Activated CD8-positive, alpha-beta T cell treated with anti-CD3 and anti-CD28 coated beads for 36 hours (primary cell): ENCODE measurements at regions not wholly inside any gene's neighbourhood (a gene's known extent, or its start where the extent isn't known, plus 50 kb on each side); places are given as distances from the start of the nearest gene placed in this dataset.

Experiments used
- ATAC-seq: fragments of 200-7000 bp; cut with Tn5 transposase; one replicate; pipeline ENCODE4 v1.10.0; 2021; ENCODE audit warnings: mild to moderate bottlenecking, moderate library complexity
- CTCF ChIA-PET: fragments of 350-600 bp; sonication (Branson Sonifier 250); formaldehyde crosslinking; loops from one replicate; lab custom pipeline; 2021; ENCODE audit warnings: antibody characterized with exemption; lab: Charles Lee
- POLR2A ChIA-PET: fragments of 350-600 bp; sonication (Branson Sonifier 250); formaldehyde crosslinking; loops from one replicate; lab custom pipeline; 2021; ENCODE audit warnings: antibody characterized with exemption; lab: Charles Lee
- DNase-seq: peaks from one replicate; pipeline ENCODE4 v3.0.0-alpha.2; 2020
- H3K27ac Mint-ChIP-seq: one replicate; pipeline ENCODE4 v1.8.0; 2021; ENCODE audit warnings: mild to moderate bottlenecking, mixed read lengths
- H3K27me3 Mint-ChIP-seq: one replicate; pipeline ENCODE4 v1.8.0; 2021; ENCODE audit warnings: mixed read lengths
- H3K36me3 Mint-ChIP-seq: one replicate; pipeline ENCODE4 v1.8.0; 2021; ENCODE audit warnings: low read depth, mixed read lengths
- H3K4me1 Mint-ChIP-seq: one replicate; pipeline ENCODE4 v1.8.0; 2021; ENCODE audit warnings: low read depth, mixed read lengths
- H3K4me3 Mint-ChIP-seq: one replicate; pipeline ENCODE4 v1.8.0; 2021; ENCODE audit warnings: mild to moderate bottlenecking, moderate library complexity, mixed read lengths
- H3K9me3 Mint-ChIP-seq: one replicate; pipeline ENCODE4 v1.8.0; 2021; ENCODE audit warnings: mixed read lengths
- intact Hi-C: fragments of 100-400 bp; cut with micrococcal nuclease; formaldehyde crosslinking; loops from one replicate; pipeline ENCODE4 v1.10.0; 2022
- TF ChIP-seq, protein P1 (sequence below): fragments of 200-600 bp; IDR thresholded peaks from one replicate; pipeline ENCODE4 v1.8.0; 2022; ENCODE audit warnings: antibody characterized with exemption, mild to moderate bottlenecking

- ATAC-seq (no peak), DNase-seq (no peak)
- TF ChIP-seq, protein P1, sequence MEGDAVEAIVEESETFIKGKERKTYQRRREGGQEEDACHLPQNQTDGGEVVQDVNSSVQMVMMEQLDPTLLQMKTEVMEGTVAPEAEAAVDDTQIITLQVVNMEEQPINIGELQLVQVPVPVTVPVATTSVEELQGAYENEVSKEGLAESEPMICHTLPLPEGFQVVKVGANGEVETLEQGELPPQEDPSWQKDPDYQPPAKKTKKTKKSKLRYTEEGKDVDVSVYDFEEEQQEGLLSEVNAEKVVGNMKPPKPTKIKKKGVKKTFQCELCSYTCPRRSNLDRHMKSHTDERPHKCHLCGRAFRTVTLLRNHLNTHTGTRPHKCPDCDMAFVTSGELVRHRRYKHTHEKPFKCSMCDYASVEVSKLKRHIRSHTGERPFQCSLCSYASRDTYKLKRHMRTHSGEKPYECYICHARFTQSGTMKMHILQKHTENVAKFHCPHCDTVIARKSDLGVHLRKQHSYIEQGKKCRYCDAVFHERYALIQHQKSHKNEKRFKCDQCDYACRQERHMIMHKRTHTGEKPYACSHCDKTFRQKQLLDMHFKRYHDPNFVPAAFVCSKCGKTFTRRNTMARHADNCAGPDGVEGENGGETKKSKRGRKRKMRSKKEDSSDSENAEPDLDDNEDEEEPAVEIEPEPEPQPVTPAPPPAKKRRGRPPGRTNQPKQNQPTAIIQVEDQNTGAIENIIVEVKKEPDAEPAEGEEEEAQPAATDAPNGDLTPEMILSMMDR, result no peak
- Mint-ChIP-seq H3K9me3 (peaks cover 1% of the 10 kb centered on the region), H3K27me3 (no peaks in the 10 kb centered on the region), H3K36me3 (no peaks in the 10 kb centered on the region), H3K27ac (no peak overlapping the region), H3K4me1 (no peaks in the 10 kb centered on the region), H3K4me3 (no peak overlapping the region)
- POLR2A ChIA-PET, result no interaction called here
- intact Hi-C loops, result no loop called here
- CTCF ChIA-PET, result no interaction called here
Measured at GRCh38 chr16:65869261-65869660, 497.2 kb upstream of the CDH5 start.

DNA sequence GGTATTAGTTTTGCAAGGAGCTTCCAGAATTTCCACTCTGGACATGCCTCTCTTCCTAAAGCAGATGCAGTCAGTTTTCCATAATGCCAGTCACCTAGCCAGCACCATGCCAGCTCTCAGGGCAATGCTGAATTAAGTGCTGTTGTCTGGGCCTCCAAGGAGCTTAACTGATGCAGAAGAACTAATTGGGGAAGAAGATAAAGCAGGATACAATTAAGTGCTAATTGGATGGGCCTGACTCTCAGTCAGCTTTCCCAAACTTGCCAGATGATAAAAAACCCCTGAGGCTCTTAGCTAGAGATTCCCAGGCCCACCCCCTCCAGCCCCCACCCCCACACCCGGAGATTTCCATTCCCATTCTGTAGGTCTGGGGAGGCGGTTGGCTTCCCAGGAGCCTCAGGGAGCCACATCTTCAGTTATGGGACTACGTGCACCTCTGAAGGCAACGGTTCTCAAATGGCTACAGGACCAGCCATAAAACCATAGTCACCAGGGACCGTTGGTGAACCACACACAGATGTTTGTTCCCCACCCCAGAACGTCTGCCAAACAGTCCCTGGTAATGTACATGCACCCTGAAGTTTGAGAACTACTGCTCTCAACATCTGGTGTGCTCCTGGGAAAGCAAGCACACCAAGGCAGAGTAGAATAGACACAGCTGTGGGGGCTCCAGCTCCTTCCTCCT, 499.1 kb upstream of the CDH5 start:
- TF ChIP-seq, protein P1, result no peak
- intact Hi-C loops, result no loop called here
- ATAC-seq (no peak), DNase-seq (no peak)
- Mint-ChIP-seq H3K27me3 (no peaks in the 10 kb centered on the region), H3K4me3 (no peak overlapping the region), H3K36me3 (no peaks in the 10 kb centered on the region), H3K9me3 (peaks cover 3% of the 10 kb centered on the region), H3K27ac (no peak overlapping the region), H3K4me1 (no peaks in the 10 kb centered on the region)
- CTCF ChIA-PET, result no interaction called here
- POLR2A ChIA-PET, result no interaction called here

DNA sequence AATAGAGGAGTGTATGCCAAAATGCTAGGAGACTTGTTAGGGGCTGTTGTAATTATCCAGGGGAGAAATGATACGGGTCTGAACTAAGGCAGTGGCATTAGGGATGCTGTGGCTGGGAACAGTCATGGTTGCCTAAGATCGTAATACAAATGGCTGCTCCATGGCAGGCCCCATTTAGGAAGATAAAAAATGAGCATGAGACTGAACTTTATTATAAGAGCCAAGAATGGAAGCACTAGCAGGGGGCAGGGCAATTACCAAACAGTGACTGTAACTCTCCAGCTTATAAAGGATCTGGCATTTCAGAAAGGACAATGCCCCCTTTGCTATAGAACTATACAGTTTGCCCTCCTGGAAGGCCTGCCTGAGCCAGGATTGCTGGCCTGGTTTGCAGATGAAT, 503.3 kb upstream of the CDH5 start:
- no peak overlapping the region for H3K4me3 Mint-ChIP-seq
- H3K27ac Mint-ChIP-seq, result no peak overlapping the region
- intact Hi-C loops, result no loop called here
- TF ChIP-seq, protein P1, result no peak
- POLR2A ChIA-PET, result no interaction called here
- CTCF ChIA-PET, result no interaction called here
- no peak for DNase-seq
- H3K27me3 Mint-ChIP-seq, result no peaks in the 10 kb centered on the region
- H3K4me1 Mint-ChIP-seq, result no peaks in the 10 kb centered on the region
- no peak for ATAC-seq
- H3K36me3 Mint-ChIP-seq, result no peaks in the 10 kb centered on the region
- H3K9me3 Mint-ChIP-seq, result peaks cover 3% of the 10 kb centered on the region

DNA sequence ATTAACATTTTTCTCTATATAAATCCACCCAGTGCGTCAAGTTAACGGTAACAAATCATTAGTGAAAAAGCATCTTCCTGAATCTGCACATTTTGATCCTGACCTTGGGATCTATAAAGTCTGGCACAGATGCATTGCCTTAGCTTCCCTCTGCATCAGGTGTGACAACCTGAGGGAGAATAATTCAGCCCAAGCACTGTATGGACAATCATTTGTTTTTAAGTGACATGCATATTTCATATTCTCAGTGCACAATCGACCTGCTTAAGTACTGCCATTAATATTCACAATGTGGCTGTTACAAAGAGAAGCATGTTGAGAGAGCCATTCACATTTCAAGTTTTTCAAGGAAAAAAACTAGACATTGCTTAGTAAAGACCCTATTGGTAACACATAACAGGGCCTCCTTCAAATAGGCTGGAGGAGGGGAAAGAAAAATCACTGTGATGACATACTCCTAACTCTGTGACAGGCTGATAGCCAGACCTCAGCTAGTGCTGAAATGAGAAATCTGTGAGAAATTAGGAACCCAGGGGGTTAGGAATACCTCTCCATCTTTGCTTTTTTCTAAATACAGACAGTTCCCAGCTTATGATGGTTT, 505.3 kb upstream of the CDH5 start:
- TF ChIP-seq, protein P1, result no peak
- Mint-ChIP-seq H3K9me3 (peaks cover 3% of the 10 kb centered on the region), H3K27ac (no peak overlapping the region), H3K4me1 (no peaks in the 10 kb centered on the region), H3K4me3 (no peak overlapping the region), H3K27me3 (no peaks in the 10 kb centered on the region), H3K36me3 (no peaks in the 10 kb centered on the region)
- POLR2A ChIA-PET, result no interaction called here
- DNase-seq (no peak), ATAC-seq (no peak)
- intact Hi-C loops, result no loop called here
- CTCF ChIA-PET, result no interaction called here
